GM21367 (cell line): ENCODE measurements at regions not wholly inside any gene's neighbourhood (a gene's known extent, or its start where the extent isn't known, plus 50 kb on each side); places are given as distances from the start of the nearest gene placed in this dataset.

Source experiments
- ATAC-seq: cut with Tn5 transposase; IDR thresholded peaks from one replicate; pipeline ENCODE4 v1.9.1; 2021; ENCODE audit not compliant: unreplicated experiment

- no peak for ATAC-seq
Observed at GRCh38 chr15:46682969-46683791, 1034.1 kb upstream of the SEMA6D start.

GRCh38 chr15:46685096-46685495, 1032.2 kb upstream of the SEMA6D start:
- no peak for ATAC-seq

GRCh38 chr15:46685681-46686080, 1031.6 kb upstream of the SEMA6D start:
- no peak for ATAC-seq

GRCh38 chr15:46696281-46696680, 1021.0 kb upstream of the SEMA6D start:
- ATAC-seq = no peak

- ATAC-seq = no peak
Observed at GRCh38 chr15:46701346-46701745, 1016.0 kb upstream of the SEMA6D start.

GRCh38 chr15:46701896-46702295, 1015.4 kb upstream of the SEMA6D start:
- ATAC-seq = no peak

- no peak for ATAC-seq
Observed at GRCh38 chr15:46703020-46703861, 1014.1 kb upstream of the SEMA6D start.

GRCh38 chr15:46703871-46704637, 1013.3 kb upstream of the SEMA6D start:
- no peak for ATAC-seq

- no peak for ATAC-seq
Observed at GRCh38 chr15:46707452-46707851, 1009.9 kb upstream of the SEMA6D start.

GRCh38 chr15:46708226-46708625, 1009.1 kb upstream of the SEMA6D start:
- ATAC-seq = no peak

GRCh38 chr15:46709460-46710083, 1007.7 kb upstream of the SEMA6D start:
- no peak for ATAC-seq

GRCh38 chr15:46710401-46710960, 1006.8 kb upstream of the SEMA6D start:
- no peak for ATAC-seq

GRCh38 chr15:46713045-46713444, 1004.3 kb upstream of the SEMA6D start:
- no peak for ATAC-seq

- no peak for ATAC-seq
Observed at GRCh38 chr15:46714950-46715349, 1002.4 kb upstream of the SEMA6D start.

- no peak for ATAC-seq
Observed at GRCh38 chr15:46723308-46723707, 994.0 kb upstream of the SEMA6D start.

GRCh38 chr15:46732060-46732459, 985.2 kb upstream of the SEMA6D start:
- no peak for ATAC-seq

- ATAC-seq = no peak
Observed at GRCh38 chr15:46735115-46735514, 982.2 kb upstream of the SEMA6D start.

GRCh38 chr15:46751303-46751702, 966.0 kb upstream of the SEMA6D start:
- no peak for ATAC-seq

- ATAC-seq = no peak
Observed at GRCh38 chr15:46753946-46754345, 963.4 kb upstream of the SEMA6D start.

GRCh38 chr15:46763091-46763490, 954.2 kb upstream of the SEMA6D start:
- no peak for ATAC-seq

- ATAC-seq = no peak
Observed at GRCh38 chr15:46764851-46765250, 952.5 kb upstream of the SEMA6D start.
